ENCODE measurements at regions not wholly inside any gene's neighbourhood (a gene's known extent, or its start where the extent isn't known, plus 50 kb on each side); places are given as distances from the start of the nearest gene placed in this dataset.

DNA sequence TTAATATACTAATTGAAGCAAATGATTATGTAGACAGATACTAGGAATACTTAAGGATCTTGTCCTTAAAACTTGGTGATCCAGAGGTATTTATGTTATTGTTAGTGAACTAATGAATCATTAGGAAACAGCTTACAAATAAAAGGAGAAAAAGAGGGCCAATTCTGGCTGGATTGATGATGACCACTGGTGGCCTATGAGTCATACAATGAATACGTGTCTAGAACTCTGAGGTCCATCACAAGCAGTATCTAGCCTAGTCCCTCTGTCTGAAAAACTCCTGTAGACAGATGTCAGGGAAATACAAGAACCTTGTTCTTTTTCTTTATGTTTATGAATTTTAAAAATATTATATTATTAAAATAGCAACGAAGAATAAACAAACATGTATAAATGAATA lies 51.7 kb upstream of the RTL1 start:
- intact Hi-C loops (cut with micrococcal nuclease): no loop called here

DNA sequence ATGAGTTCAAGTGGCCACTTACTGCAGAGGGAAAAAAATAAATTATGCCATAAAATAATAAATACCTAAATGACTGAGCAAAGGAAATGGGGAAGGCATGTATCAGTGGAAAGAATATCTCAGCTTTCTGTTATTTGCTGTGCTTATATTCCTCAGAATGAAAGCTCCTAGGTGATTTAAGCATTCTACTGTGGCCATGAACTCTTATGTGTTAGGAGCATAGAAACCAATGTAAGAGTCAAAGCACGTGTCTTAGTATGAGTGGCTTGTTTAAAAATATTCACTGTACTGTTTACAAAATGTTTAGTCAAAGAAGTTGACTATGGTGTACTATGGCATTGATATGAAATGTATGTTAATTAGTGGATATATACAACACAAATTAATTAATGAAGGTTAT lies 59.0 kb upstream of the RTL1 start:
- intact Hi-C loops (cut with micrococcal nuclease): no loop called here

DNA sequence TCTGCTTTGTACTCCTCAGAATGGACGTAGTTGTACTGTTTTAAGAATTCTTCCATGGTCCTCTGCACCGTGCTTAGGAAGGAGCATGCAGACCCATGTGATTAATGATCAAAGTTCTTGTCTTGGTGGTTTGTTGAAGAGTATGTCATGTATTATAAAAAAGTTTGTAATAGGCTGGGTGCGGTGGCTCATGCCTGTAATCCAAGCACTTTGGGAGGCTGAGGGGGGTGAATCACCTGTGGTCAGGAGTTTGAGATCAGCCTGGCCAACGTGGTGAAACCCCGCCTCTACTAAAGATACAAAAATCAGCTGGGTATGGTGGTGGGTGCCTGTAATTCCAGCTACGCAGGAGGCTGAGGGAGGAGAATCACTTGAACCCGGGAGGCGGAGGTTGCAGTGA lies 61.8 kb upstream of the RTL1 start:
- intact Hi-C loops (cut with micrococcal nuclease): no loop called here

DNA sequence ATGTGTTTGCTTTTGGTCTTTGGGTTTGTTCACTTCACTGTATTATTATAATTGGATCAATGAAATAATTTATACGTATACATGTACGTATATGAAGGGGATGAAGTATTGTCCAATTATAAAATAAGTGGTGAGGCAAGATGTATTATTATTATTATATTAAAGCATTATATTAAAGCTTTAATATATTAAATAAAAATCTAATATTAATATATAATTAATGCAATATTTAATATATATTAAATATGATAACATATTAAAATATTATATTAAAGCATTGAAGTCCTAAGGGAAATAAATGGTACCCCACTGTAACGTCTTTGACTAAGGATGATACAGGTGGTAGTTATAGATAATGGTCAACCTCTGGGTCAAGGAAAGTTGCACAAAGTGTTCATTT lies 63.7 kb upstream of the RTL1 start:
- intact Hi-C loops (cut with micrococcal nuclease): no loop called here

DNA sequence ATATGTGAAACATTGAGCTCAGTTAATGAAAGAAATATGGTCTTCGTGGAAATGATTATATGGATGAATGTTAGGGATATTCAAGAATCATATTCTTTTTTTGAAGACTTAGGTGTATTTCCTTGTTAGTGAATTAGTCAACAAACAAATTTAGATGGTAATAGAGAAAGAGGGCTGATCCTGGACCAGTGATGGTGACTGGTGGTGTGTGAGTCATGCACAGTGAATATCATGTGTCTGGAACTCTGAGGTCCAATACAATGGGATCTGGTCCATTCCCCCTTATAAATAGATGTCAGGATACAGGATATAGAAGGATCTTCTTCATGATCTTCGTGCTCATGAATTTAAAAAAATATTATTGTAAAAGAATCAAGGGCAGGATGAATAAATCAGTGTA lies 64.4 kb upstream of the RTL1 start:
- intact Hi-C loops (cut with micrococcal nuclease): no loop called here

DNA sequence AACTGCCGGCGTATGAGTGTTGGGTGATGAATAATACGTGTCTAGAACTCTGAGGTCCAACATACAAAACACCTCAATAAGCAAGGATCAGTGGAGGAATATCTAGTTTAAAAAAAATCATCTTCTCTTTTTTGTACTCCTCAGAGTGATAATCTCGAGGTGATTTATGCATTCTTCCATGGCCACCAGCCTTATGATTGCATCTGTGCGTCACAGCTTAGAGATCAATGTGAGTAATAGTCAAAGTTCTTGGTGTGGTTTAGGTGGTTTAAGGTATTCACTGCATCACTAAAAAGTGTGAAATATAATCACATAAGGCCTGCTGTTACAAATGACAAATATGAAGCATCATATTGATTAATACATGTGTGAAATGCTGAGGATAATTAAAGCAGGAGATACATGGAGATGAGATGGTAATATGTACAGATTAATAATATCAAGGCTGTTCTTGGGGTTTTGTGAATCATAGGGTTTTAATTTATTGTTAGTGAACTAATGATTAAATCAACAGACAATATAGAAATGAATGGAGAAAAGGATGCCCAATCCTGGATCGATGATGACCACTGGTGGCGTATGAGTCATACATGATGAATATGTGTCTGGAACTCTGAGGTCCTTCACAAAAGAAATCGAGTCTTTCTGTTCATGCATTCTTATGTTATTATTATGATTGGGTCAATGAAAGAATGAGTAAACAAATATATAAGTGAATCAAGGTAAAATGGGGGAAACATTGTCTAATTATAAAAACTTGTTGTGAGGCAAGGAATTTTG lies 68.8 kb upstream of the RTL1 start:
- intact Hi-C loops (cut with micrococcal nuclease): no loop called here

DNA sequence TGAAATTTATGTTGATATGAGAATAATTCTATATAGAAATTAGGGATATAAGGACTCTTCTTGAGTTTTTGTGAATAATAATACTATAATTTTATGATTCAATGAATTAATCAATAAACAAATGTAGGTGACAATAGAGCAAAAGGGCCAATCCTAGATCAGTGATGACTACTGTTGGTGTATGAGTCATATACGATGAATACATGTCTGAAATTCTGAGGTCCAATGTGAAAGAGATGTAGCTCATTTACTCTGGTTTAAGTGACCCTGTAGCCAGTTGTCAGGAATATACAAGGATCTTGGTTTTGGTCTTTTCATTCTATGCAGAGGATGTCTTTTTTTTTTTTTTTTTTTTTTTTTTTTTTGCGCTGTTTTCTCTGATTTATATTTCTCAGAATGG lies 72.1 kb upstream of the RTL1 start:
- intact Hi-C loops (cut with micrococcal nuclease): no loop called here

DNA sequence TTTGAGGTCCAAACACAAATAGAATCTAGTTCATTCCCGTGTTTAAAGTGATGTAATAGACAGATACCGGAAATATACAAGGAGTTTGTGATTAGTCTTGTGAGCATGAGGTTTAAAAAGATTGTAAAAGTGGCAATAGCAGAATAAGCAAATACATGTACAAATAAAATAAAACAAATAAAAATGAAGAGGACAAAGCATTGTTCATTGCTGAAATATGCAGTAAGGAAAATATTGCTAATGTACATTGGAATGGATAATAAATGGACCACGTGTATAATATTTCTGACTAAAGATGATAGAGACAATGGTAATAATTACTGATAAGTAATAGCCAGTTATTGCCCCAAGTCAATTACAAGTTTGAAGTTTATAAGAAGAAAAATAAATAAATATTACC lies 75.6 kb upstream of the RTL1 start:
- intact Hi-C loops (cut with micrococcal nuclease): no loop called here

DNA sequence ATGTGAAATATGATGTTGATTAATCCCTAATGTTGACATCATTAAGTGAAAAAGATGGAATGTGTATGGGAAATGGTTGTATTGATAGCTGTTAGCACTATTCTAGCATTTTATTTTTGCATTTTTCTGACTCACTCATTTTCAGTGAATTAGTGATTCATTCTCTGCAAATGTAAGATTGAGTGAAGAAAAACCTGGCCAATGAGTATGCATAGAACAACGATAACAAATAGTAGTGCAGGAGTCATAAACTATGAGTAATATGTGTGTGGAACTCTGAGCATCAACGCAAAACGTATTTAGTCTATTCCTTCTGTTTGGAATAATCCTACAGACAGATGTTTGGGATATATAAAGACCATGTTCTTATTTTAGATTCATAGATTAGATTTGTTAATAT lies 76.3 kb upstream of the RTL1 start:
- intact Hi-C loops (cut with micrococcal nuclease): no loop called here

DNA sequence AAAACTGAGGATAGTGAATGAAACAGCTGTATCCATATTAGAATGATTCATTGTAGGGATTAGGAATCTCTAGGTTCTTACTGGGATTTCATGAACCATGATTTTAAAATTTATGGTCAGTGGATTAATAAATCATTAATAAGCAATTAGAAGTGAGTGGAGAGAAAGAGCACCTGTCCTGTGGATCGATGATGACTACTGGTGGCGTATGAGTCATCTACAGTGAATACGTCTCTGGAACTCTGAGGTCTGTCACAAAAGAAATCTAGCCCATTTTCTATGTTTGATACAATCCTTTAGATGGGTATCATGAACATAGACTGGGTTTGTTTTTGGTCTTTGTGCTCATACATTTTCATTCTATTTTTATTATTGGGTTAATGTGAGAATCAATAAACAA lies 77.3 kb upstream of the RTL1 start:
- intact Hi-C loops (cut with micrococcal nuclease): no loop called here

DNA sequence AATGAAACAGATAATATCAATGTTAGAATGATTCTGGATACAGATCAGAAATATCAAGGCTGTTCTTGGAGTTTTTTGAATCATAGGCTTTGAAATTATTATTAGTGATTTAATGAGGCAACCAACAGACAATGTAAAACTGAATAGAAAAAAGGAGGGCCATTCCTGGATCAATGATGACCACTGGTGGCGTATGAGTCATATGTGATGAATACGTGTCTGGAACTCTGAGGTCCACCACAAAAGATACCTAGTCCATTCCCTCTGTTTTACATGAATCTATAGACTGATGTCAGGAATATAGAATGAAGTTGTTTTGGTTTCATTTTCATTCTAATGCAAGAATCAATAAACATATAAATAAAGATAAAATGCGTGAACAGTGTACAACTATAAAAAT lies 78.3 kb upstream of the RTL1 start:
- intact Hi-C loops (cut with micrococcal nuclease): no loop called here

DNA sequence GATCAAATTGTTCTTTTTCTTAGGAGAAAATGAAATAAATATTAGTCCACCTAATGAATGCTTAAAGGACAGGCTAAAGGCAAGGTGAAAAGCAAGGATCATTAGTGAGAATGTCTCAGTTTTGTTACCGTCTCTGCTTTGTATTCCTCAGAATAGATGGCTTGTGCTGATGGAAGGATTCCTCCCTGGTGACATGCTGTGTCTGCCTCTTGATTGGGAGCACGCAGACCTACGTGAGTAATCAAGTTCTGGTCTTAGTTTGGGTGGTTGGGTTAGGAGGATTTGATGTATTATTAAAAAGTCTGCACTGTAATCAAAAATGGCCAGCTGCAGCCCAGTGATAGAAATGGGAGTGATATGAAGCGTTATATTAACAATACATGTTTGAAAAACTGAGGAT lies 78.8 kb upstream of the RTL1 start:
- intact Hi-C loops (cut with micrococcal nuclease): no loop called here

DNA sequence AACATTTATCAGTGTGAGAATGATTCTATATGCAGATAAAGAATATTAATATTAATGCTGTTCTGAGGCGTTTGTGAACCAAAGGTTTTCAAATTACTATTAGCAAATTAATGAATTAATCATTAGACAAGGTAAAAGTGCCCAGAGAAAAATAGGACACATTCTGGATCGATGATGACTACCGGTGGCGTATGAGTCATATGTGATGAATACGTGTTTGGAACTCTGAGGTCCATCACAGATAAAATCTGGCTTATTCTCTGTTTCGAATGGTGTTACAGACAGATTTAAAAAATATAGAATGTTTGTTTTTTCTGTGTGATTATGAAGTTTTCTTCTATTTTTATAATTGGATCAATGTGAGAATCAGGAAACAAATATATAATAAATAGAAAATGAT lies 79.2 kb upstream of the RTL1 start:
- intact Hi-C loops (cut with micrococcal nuclease): no loop called here

DNA sequence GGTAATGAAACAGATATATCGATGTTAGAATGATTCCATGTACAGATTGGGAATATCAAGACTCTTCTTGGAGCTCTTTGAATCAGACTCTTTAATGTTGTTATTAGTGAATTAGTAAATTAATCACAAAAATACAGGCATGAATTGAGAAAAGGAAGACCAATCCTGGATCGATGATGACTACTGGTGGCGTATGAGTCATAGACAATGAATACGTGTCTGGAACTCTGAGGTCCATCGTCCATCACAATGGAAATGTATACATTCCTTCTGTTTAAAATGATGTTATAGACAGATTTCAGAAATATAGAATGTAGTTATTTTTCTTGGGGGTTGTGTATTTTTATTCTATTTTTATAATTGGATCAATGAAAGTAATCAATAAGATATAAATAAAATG lies 80.2 kb upstream of the RTL1 start:
- intact Hi-C loops (cut with micrococcal nuclease): no loop called here

DNA sequence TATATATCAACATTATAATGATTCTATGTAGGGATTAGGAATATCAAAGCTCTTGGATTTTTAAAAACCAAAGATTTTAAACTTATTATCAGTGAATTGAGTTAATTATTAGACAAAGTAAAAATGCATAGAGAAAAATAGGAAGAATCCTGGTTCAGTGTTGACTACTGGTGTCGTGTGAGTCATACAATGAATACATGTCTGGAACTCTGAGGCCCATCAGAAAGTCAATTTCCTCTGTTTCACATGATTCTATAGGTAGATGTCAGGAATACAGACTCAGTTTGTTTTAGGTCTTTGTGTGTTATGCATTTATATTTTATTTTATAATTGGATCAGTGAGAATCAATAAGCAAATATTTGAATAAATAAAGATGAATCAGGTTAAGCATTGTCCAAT lies 84.5 kb upstream of the RTL1 start:
- intact Hi-C loops (cut with micrococcal nuclease): no loop called here

DNA sequence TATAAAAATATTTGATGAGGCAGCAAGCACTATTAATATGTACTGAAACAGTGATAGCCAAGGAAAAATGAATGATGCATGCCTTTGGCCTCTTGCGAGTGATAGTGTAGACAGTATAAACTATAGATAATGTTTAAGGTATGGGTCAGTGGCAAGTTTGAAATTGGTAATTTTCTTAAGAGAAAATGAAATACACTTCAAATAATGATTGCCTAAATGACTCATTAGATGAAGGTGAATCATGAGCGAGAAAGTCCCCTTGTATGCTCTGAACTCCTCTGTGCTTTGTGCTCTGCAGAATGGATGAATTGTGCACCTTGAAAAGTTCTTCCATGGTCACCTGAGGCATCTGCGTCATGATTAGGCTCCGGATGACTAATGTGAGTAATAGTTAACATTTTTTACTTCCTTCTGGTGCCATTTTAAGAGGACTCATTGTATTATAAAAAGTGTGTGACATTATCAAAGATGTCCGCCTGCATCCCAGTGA lies 84.9 kb upstream of the RTL1 start:
- intact Hi-C loops (cut with micrococcal nuclease): no loop called here

DNA sequence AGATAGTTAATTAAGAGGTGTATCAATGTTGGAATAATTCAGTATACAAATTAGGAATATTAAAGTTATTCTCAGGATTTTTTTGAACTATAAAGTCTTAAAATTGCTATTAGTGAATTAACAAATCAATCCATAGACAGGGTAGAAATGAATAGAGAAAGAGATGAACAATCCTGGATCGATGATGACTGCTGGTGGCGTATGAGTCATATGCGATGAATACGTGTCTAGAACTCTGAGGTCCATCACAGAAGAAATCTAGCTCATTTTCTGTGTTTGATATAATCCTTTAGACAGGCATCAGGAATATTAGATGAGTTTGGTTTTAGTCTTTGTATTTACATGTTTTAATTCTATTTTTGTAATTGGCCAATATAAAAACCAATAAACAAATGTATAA lies 85.4 kb upstream of the RTL1 start:
- intact Hi-C loops (cut with micrococcal nuclease): no loop called here

DNA sequence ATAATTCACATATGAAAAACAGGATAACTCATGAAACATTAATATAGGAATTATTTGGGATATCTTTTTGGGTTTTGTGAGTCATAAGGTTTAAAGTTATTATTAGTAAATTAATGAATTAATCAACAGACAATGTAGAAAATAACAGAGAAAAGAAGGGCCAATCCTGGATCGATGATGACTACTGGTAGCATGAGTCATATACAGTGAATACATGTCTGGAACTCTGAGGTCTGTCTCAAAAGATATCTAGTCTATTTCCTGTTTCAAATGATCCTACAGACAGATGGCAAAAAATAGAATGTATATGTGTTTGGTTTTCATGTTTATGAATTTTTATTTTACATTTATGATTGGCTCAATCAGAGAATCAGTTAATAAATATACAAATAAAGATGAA lies 86.4 kb upstream of the RTL1 start:
- intact Hi-C loops (cut with micrococcal nuclease): no loop called here

DNA sequence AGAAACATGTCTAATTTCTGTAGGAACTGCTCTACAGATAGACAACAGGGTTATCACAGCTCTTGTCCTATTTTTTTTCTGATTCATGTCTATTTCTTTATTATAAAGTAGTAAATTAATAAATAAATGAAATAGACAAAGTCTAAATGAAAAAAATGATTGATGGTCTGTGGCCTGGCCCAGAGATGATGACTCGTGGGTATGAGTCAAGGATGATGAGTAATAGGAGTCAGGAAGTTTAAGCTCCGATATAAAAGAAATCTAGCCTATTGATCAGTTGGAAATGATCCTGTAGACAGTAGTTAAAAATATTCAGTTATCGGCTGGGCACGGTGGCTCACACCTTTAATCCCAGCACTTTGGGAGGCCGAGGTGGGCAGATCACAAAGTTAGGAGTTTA lies 90.6 kb upstream of the RTL1 start:
- intact Hi-C loops (cut with micrococcal nuclease): no loop called here

DNA sequence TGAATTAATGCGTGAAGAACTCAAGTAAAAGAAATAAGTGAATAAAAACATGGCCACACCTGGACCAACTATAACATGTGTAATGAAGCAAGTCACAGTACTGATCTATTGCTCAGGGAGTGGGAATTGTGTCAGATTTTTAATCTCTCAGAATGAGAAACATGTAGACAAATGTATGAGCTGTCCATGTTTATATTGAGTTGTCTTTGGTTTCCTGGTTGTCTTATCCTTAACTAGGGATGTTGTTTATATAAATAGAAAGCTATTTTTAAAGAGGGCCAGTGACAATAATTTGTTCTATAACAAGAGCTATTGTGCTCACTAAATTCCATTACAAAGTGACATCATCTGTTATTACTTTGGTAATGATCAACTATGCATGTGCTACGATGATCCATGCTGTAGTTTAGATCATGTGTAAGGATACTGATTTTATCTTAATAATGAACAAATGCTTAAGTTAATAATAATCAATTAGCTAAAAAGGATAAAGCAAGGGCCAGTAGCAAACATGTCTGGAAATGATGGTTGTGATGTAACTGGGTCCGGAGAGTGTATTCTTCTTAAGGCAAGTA lies 91.3 kb upstream of the RTL1 start:
- intact Hi-C loops (cut with micrococcal nuclease): no loop called here

DNA sequence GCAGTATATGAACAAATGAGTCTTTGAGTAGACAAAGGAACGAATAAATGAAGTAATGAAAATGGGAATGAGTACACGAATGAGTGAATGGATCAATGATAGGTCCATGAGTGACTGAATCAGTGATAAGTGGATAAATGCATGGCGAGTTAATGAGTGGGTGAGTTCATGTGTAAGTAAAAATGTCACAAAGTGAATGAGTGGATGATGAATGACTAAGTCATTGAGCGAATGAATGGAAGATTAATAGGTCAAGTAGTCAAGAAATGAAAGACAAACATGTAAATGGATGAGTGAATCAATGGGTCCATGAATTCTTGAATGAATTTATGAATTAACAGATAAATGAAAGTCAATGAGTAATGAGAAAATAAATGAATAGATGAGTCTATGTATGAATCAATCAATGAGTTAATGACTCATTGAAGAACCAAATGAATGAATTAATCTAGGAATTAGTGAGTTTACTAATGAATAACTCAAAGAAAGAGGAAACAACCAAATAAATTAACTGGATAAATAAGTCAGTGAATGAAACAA lies 97.3 kb upstream of the RTL1 start:
- intact Hi-C loops (cut with micrococcal nuclease): no loop called here

DNA sequence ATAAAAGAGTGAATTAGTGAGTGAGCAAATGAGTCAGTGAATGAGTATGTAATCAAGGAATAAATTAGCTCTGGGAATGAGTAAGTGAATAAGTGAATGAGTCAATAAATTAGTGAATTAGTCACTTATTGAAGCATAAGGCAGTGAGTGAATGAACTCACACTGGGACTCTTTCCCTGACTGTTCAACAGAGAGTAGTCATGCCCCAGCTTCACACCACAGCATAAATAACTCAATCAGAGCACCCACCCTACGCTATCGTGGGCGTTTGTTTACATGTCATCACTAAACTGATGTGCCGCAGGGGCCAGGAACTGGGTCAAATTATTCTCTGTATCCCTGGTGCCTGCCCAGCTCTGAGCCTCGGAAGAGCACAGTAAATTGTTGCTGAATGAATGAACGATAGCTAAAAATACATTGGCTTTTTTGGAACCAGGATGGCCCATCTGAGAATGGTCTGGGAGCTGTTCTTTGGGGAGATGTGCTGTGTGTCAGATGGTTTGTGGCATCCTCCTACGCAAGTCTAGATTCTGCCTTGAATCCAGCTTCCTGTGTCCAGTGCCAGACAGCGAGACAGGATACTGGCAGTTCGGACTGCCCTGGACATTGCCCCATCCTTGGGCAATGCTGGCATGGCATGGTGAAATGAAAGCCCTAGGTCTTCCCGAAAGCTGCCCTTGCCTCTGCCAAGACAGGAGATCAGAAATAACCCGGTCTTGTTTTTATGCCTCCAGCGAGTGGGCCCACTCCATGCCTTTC lies 98.0 kb upstream of the RTL1 start:
- intact Hi-C loops (cut with micrococcal nuclease): no loop called here

Measured in T-helper 1 cell treated with Interleukin-12 subunit alpha and Interleukin-12 subunit beta and Interleukin-4 antibody, amounts not matched to agents 30 ng/mL and 1 ng/mL, for 36 hours (primary cell).